ENCODE measurements at regions not wholly inside any gene's neighbourhood (a gene's known extent, or its start where the extent isn't known, plus 50 kb on each side); places are given as distances from the start of the nearest gene placed in this dataset.

GRCh38 chr10:78547397-78547796 is 513.7 kb downstream of the RPS24 start:
- TF ChIP-seq YY1 (IDR thresholded peaks at IDR 0.05; ENCODE audit: low read depth) (no peak), ZBTB33 (IDR thresholded peaks at IDR 0.05; ENCODE audit: borderline replicate concordance, low read depth) (no peak), USF2 (IDR thresholded peaks at IDR 0.05; ENCODE audit: borderline replicate concordance, low read depth, low read length) (no peak)
